Smooth muscle cell (in vitro differentiated cells): ENCODE measurements at regions not wholly inside any gene's neighbourhood (a gene's known extent, or its start where the extent isn't known, plus 50 kb on each side); places are given as distances from the start of the nearest gene placed in this dataset.

Experiments
- DNase-seq: peaks from one replicate; lab custom pipeline; 2025; ENCODE audit not compliant: unreplicated experiment; lab: John Stamatoyannopoulos, UW
- H2AFZ ChIP-seq: fragments of 200-600 bp; sonication (generic); 2 replicates; pipeline ENCODE4 v1.6.0; 2016; ENCODE audit warnings: antibody characterized with exemption, low read depth, mild to moderate bottlenecking
- H3F3A ChIP-seq: fragments of 200-600 bp; sonication (generic); 2 replicates; pipeline ENCODE4 v1.6.0; 2017; ENCODE audit warnings: antibody characterized with exemption, low read depth
- H3K27ac ChIP-seq: fragments of 200-600 bp; sonication (generic); 2 replicates; pipeline ENCODE4 v1.5.1; 2016; ENCODE audit warnings: low read depth, mild to moderate bottlenecking
- H3K27me3 ChIP-seq: fragments of 200-600 bp; sonication (generic); 2 replicates; pipeline ENCODE4 v1.6.1; 2016; ENCODE audit warnings: low read depth, mild to moderate bottlenecking
- H3K36me3 ChIP-seq: fragments of 200-600 bp; sonication (generic); 2 replicates; pipeline ENCODE4 v1.5.1; 2016; ENCODE audit warnings: low read depth
- H3K4me1 ChIP-seq: fragments of 200-600 bp; sonication (generic); 2 replicates; pipeline ENCODE4 v1.5.1; 2016; ENCODE audit warnings: low read depth
- H3K4me2 ChIP-seq: fragments of 200-600 bp; sonication (generic); 2 replicates; pipeline ENCODE4 v1.6.0; 2016; ENCODE audit warnings: mild to moderate bottlenecking
- H3K4me3 ChIP-seq: fragments of 200-600 bp; sonication (generic); 2 replicates; pipeline ENCODE4 v1.5.1; 2016; ENCODE audit warnings: mild to moderate bottlenecking
- H3K79me2 ChIP-seq: fragments of 200-600 bp; sonication (generic); 2 replicates; pipeline ENCODE4 v1.6.0; 2016; ENCODE audit warnings: low read depth, mild to moderate bottlenecking
- H3K9ac ChIP-seq: fragments of 200-600 bp; sonication (generic); 2 replicates; pipeline ENCODE4 v1.6.0; 2016; ENCODE audit warnings: low read depth
- H3K9me3 ChIP-seq: fragments of 200-600 bp; sonication (generic); replicated peaks from 2 replicates; pipeline ENCODE4 v1.5.1; 2016; ENCODE audit warnings: low read depth
- H4K20me1 ChIP-seq: fragments of 200-600 bp; sonication (generic); 2 replicates; pipeline ENCODE4 v1.6.0; 2016; ENCODE audit warnings: low read depth
- CTCF ChIP-seq: fragments of 200-600 bp; sonication (generic); IDR thresholded peaks from 2 replicates; pipeline ENCODE4 v1.5.1; 2017; ENCODE audit warnings: borderline replicate concordance, mild to moderate bottlenecking, antibody characterized with exemption; ENCODE audit not compliant: insufficient read depth, poor library complexity, severe bottlenecking
- WGBS: methylation state at CpG from one replicate; pipeline ENCODE4 v1.1.7; 2016; ENCODE audit warnings: low lambda C conversion rate; 5-methylcytosine and 5-hydroxymethylcytosine counted together

DNA sequence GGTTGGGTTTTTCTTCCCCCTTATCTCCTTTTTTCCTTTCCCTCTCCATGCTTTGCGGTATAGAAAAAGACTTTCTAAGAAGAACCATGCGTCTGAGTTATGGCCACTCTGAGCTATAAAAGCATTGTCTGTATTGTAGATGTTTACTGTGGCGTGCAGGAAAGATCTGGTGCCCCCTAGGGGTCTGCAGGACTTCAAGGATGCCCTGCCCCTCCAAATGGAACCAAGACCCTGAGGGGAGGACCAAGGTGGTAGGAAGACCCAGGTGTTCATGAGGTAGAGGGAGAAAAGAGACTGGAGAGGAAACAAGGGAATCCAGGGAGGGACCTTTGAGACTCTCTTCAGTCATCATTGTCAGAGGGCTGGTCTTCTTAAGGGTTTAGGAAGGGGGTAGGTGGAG is 68.8 kb downstream of the CYP26A1 start:
- Histone ChIP-seq H3K27ac (no peak overlapping the region), H3K9ac (no peak overlapping the region), H3K9me3 (no peaks in the 10 kb centered on the region), H3K36me3 (no peaks in the 10 kb centered on the region), H3K27me3 (no peaks in the 10 kb centered on the region), H3K4me2 (no peak overlapping the region), H3K79me2 (no peaks in the 10 kb centered on the region), H2AFZ (no peak overlapping the region), H3K4me1 (no peaks in the 10 kb centered on the region), H3F3A (no peaks in the 10 kb centered on the region), H4K20me1 (no peaks in the 10 kb centered on the region), H3K4me3 (no peak overlapping the region)
- no peak for DNase-seq
- WGBS = 89% methylated on average over 3 of the region's 3 CpGs
- no peak for TF ChIP-seq CTCF

DNA sequence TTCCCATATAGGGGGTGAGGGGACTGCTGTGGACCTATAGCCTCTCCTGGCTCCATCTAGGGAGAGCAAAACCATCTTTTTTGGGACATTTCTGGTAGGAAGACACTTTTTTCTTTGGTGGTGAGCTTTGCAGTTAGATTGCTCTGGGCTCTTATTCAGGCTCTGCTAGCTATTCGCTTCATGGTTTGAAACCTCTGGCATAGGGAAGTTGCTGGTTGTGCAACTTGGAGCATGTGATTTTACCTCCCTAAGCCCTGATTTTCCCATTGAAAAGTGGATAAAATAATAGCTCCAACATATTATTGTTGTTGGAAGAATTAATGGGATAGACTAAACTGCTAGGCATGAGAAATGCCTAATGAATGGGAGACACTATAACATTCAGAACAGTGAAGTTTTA is 69.6 kb downstream of the CYP26A1 start:
- no peaks in the 10 kb centered on the region for H3K79me2 ChIP-seq
- H3K36me3 ChIP-seq = no peaks in the 10 kb centered on the region
- H3K27me3 ChIP-seq = no peaks in the 10 kb centered on the region
- H2AFZ ChIP-seq = no peak overlapping the region
- DNase-seq = no peak
- no peaks in the 10 kb centered on the region for H3K4me1 ChIP-seq
- TF ChIP-seq CTCF = no peak
- H4K20me1 ChIP-seq = no peaks in the 10 kb centered on the region
- 94% methylated on average over 1 of the region's 1 CpG for WGBS
- no peak overlapping the region for H3K4me2 ChIP-seq
- no peak overlapping the region for H3K9ac ChIP-seq
- H3K9me3 ChIP-seq = no peaks in the 10 kb centered on the region
- H3K4me3 ChIP-seq = no peak overlapping the region
- H3F3A ChIP-seq = no peaks in the 10 kb centered on the region
- H3K27ac ChIP-seq = no peak overlapping the region

DNA sequence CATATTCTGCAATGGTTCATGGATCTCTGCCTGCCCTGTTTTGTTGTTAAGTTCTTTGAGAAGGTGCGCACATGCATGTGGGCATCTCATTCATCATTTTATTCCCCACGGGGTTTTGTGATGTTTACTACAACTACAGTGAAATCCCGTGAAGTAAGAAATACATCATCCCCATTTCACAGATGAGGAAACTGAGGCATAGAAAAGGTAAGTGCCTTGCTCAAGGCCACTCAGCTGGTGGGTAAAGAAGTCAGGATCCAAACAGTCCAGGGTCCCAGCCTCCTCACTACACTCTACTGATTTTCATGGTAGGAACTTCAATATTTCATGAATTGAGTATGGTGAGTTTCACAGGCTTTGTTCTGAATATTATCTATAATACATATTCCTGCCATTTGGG is 72.6 kb downstream of the CYP26A1 start:
- Histone ChIP-seq H4K20me1 (no peaks in the 10 kb centered on the region), H3F3A (no peaks in the 10 kb centered on the region), H3K36me3 (no peaks in the 10 kb centered on the region), H2AFZ (no peak overlapping the region), H3K9me3 (no peaks in the 10 kb centered on the region), H3K27me3 (no peaks in the 10 kb centered on the region), H3K79me2 (no peaks in the 10 kb centered on the region), H3K27ac (no peak overlapping the region), H3K4me1 (no peaks in the 10 kb centered on the region), H3K9ac (no peak overlapping the region), H3K4me2 (no peak overlapping the region), H3K4me3 (no peak overlapping the region)
- no peak for TF ChIP-seq CTCF
- WGBS = 97% methylated on average over 3 of the region's 3 CpGs
- DNase-seq = no peak

GRCh38 chr10:93147281-93147680 is 73.6 kb downstream of the CYP26A1 start:
- Histone ChIP-seq H3K4me1 (no peaks in the 10 kb centered on the region), H3K27ac (no peak overlapping the region), H4K20me1 (no peaks in the 10 kb centered on the region), H3K9me3 (no peaks in the 10 kb centered on the region), H3K79me2 (no peaks in the 10 kb centered on the region), H3K4me3 (no peak overlapping the region), H3K36me3 (no peaks in the 10 kb centered on the region), H2AFZ (no peak overlapping the region), H3K27me3 (no peaks in the 10 kb centered on the region), H3F3A (no peaks in the 10 kb centered on the region), H3K9ac (no peak overlapping the region), H3K4me2 (no peak overlapping the region)
- WGBS = 64% methylated on average over 2 of the region's 2 CpGs
- no peak for TF ChIP-seq CTCF
- DNase-seq = no peak
